Esophagus squamous epithelium (tissue), 4 donors: ENCODE measurements at regions not wholly inside any gene's neighbourhood (a gene's known extent, or its start where the extent isn't known, plus 50 kb on each side); places are given as distances from the start of the nearest gene placed in this dataset.

Source experiments
- CTCF ChIP-seq, 6 experiments: fragments of 450-650 bp in 4 of 6; fragments of 200-600 bp in 2 of 6; sonication (generic) in 2 of 6; IDR thresholded peaks; one replicate each; pipeline ENCODE4 v1.5.1; 2016 to 2019; ENCODE audit warnings: antibody characterized with exemption in 6 of 6, mild to moderate bottlenecking in 4 of 6, moderate library complexity in 4 of 6
- POLR2A ChIP-seq, 4 donors: fragments of 450-650 bp; IDR thresholded peaks; one replicate each; pipeline ENCODE4 v1.6.1; 2017; ENCODE audit warnings: antibody characterized with exemption in 4 of 4, mild to moderate bottlenecking in 4 of 4, moderate library complexity in 3 of 4

- TF ChIP-seq CTCF (IDR thresholded peaks at IDR 0.05) (no peak), POLR2A (IDR thresholded peaks at IDR 0.05) (no peak)
Observed at GRCh38 chr1:166295656-166296055, 128.9 kb upstream of the FAM78B start.
